Astrocyte (in vitro differentiated cells and primary cell): ENCODE measurements at regions not wholly inside any gene's neighbourhood (a gene's known extent, or its start where the extent isn't known, plus 50 kb on each side); places are given as distances from the start of the nearest gene placed in this dataset.

Experiments used
- CTCF ChIP-seq: IDR thresholded peaks from 2 replicates; pipeline ENCODE4 v1.5.1; 2011; ENCODE audit warnings: low read depth, mild to moderate bottlenecking, inconsistent platforms, low read length, moderate library complexity; ENCODE audit not compliant: insufficient read depth
- EZH2 ChIP-seq: IDR thresholded peaks from 2 replicates; pipeline ENCODE4 v1.6.1; 2012; ENCODE audit warnings: mild to moderate bottlenecking, low read length, inconsistent platforms; ENCODE audit not compliant: insufficient read depth

GRCh38 chr2:53545604-53546003 lies 222.0 kb upstream of the CHAC2 start:
- TF ChIP-seq CTCF = no peak
- no peak for TF ChIP-seq EZH2
